Lung (tissue), 11 donors: ENCODE measurements at regions not wholly inside any gene's neighbourhood (a gene's known extent, or its start where the extent isn't known, plus 50 kb on each side); places are given as distances from the start of the nearest gene placed in this dataset.

Source experiments
- ATAC-seq: fragments of 200-7000 bp; cut with Tn5 transposase; one replicate; pipeline ENCODE4 v1.9.1; 2020; ENCODE audit warnings: moderate number of reproducible peaks; ENCODE audit not compliant: insufficient read depth, low FRiP score
- DNase-seq, 3 donors: peaks; one replicate each; pipeline ENCODE4 v3.0.0-alpha.2; 2013 to 2017
- H3K27ac ChIP-seq, 2 donors: one replicate each; pipeline ENCODE4 v1.5.1; 2013; ENCODE audit warnings: mild to moderate bottlenecking in 2 of 2, moderate library complexity in 2 of 2, control low read depth in 1 of 2, inconsistent platforms in 1 of 2, low read depth in 1 of 2, low read length in 1 of 2
- H3K27me3 ChIP-seq, 3 donors: one replicate each; pipeline ENCODE4 v1.5.1; 2013; ENCODE audit warnings: low read length in 2 of 3; ENCODE audit not compliant: control insufficient read depth in 3 of 3, insufficient read depth in 3 of 3
- H3K36me3 ChIP-seq, 4 donors: one replicate each; pipeline ENCODE4 v1.5.1; 2013; ENCODE audit warnings: low read length in 4 of 4, mild to moderate bottlenecking in 1 of 4, moderate library complexity in 1 of 4; ENCODE audit not compliant: control insufficient read depth in 4 of 4, insufficient read depth in 4 of 4
- H3K4me1 ChIP-seq, 5 donors: one replicate each; pipeline ENCODE4 v1.5.1; 2013; ENCODE audit warnings: low read length in 5 of 5, mild to moderate bottlenecking in 2 of 5, moderate library complexity in 1 of 5; ENCODE audit not compliant: control insufficient read depth in 5 of 5, insufficient read depth in 5 of 5
- H3K4me3 ChIP-seq: one replicate; pipeline ENCODE4 v1.5.1; 2013; ENCODE audit warnings: mild to moderate bottlenecking, control low read depth, moderate library complexity
- H3K9ac ChIP-seq, 2 donors: one replicate each; pipeline ENCODE4 v1.5.1; 2013; ENCODE audit warnings: low read length in 2 of 2, control low read depth in 1 of 2; ENCODE audit not compliant: insufficient read depth in 1 of 2
- H3K9me3 ChIP-seq, 4 donors: one replicate each; pipeline ENCODE4 v1.5.1; 2013; ENCODE audit warnings: low read length in 3 of 4, mild to moderate bottlenecking in 1 of 4, moderate library complexity in 1 of 4; ENCODE audit not compliant: control insufficient read depth in 4 of 4, insufficient read depth in 3 of 4
- WGBS, 2 donors: extraction: QIAGEN DNeasy Blood & Tissue Kit; methylation state at CpG; one replicate each; pipeline ENCODE4 v1.1.7; 2013; 5-methylcytosine and 5-hydroxymethylcytosine counted together
- TF ChIP-seq, protein P1 (sequence below): IDR thresholded peaks from 2 replicates; pipeline ENCODE4 v1.5.1; 2012; ENCODE audit warnings: mild to moderate bottlenecking; ENCODE audit errors: control extremely low read depth, extremely low read depth
- donor health status: control.
- donor health status: control.
- donor health status: Bipolar disorder and iron deficiency.
- donor health status: healthy.
- donor health status: DM: yes; HTN: yes; CAD: no.

DNA sequence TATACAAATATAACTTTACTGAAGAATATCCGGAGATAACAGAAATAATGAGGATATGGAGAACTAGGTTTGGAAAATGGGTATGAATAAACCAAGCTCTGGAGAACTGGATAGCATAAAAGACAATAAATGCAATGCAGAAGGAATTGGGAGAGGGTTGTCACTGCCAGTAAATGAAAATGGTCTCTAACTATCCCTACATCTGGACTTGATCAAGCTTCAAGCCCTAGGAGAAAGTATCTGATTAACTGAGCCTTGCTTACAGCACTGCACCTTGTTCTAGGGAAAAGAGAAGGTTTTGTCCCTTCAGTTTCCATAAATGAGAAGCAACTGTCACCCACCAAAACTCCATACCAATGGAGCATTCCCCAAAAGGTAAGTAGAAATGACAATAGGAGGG is 514.6 kb upstream of the ZEB2 start:
- H3K9me3 ChIP-seq = no peaks in the 10 kb centered on the region
- no peak overlapping the region for H3K4me3 ChIP-seq
- TF ChIP-seq, protein P1, sequence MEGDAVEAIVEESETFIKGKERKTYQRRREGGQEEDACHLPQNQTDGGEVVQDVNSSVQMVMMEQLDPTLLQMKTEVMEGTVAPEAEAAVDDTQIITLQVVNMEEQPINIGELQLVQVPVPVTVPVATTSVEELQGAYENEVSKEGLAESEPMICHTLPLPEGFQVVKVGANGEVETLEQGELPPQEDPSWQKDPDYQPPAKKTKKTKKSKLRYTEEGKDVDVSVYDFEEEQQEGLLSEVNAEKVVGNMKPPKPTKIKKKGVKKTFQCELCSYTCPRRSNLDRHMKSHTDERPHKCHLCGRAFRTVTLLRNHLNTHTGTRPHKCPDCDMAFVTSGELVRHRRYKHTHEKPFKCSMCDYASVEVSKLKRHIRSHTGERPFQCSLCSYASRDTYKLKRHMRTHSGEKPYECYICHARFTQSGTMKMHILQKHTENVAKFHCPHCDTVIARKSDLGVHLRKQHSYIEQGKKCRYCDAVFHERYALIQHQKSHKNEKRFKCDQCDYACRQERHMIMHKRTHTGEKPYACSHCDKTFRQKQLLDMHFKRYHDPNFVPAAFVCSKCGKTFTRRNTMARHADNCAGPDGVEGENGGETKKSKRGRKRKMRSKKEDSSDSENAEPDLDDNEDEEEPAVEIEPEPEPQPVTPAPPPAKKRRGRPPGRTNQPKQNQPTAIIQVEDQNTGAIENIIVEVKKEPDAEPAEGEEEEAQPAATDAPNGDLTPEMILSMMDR = no peak
- ATAC-seq (no peak), DNase-seq (no peak)
- 95 to 97% methylated on average over 1 of the region's 1 CpG for WGBS, 2 donors
- H3K9ac ChIP-seq = no peak overlapping the region
- no peaks in the 10 kb centered on the region for H3K36me3 ChIP-seq
- H3K27ac ChIP-seq = no peak overlapping the region
- H3K4me1 ChIP-seq = peaks cover 0 to 31% (median 11%) of the 10 kb centered on the region in 5 donors
- H3K27me3 ChIP-seq = no peaks in the 10 kb centered on the region

DNA sequence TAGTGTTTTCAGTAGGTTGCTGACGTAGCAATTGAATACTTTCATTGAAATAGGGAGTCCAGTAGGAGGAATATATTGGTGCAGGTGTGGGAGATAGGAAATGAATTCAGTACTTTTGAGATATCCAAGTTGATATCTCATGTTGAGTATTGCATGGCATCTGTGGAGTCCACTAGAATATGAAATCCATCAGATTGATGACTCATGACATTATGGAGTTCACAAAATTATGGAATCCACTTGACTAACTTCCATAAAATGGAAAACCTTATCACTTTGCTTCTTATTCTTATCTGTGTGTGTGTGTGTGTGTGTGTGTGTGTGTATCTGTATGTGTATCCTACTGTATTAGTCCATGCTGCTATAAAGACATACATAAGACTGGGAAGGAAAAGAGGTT is 513.5 kb upstream of the ZEB2 start:
- ATAC-seq = no peak
- no peaks in the 10 kb centered on the region for H3K9me3 ChIP-seq
- no peaks in the 10 kb centered on the region for H3K27me3 ChIP-seq
- no peak for DNase-seq
- peaks cover 0 to 41% (median 13%) of the 10 kb centered on the region in 5 donors for H3K4me1 ChIP-seq
- H3K36me3 ChIP-seq = no peaks in the 10 kb centered on the region
- H3K4me3 ChIP-seq = no peak overlapping the region
- no peak overlapping the region for H3K9ac ChIP-seq
- 92 to 94% methylated on average over 1 of the region's 1 CpG for WGBS, 2 donors
- TF ChIP-seq, protein P1 = no peak
- H3K27ac ChIP-seq = no peak overlapping the region

DNA sequence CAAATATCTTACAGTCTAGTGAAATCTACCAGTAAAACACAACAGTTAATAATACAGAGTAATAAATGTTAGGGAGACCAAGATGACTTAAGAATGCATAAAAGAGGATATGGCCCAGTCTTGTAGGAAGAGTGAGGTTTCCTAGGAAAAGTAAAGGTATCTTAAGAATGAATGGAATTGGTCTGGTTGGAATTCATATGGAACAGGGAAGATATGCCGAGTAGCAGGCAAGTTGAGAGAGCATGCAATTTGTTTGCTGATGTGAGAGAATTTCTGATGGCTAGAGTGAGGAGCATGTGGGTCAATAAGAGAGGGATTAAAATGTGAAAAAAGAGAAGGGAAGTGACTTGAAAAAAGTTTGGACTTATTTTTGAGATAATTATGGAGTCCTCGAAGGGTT is 512.9 kb upstream of the ZEB2 start:
- Histone ChIP-seq H3K27me3 (no peaks in the 10 kb centered on the region), H3K4me3 (no peak overlapping the region), H3K9ac (no peak overlapping the region), H3K9me3 (no peaks in the 10 kb centered on the region), H3K4me1 (peaks cover 0 to 48% (median 17%) of the 10 kb centered on the region in 5 donors), H3K27ac (no peak overlapping the region), H3K36me3 (no peaks in the 10 kb centered on the region)
- TF ChIP-seq, protein P1 = no peak
- DNase-seq (no peak), ATAC-seq (no peak)
- WGBS, 2 donors = 83 to 96% methylated on average over 2 of the region's 2 CpGs

DNA sequence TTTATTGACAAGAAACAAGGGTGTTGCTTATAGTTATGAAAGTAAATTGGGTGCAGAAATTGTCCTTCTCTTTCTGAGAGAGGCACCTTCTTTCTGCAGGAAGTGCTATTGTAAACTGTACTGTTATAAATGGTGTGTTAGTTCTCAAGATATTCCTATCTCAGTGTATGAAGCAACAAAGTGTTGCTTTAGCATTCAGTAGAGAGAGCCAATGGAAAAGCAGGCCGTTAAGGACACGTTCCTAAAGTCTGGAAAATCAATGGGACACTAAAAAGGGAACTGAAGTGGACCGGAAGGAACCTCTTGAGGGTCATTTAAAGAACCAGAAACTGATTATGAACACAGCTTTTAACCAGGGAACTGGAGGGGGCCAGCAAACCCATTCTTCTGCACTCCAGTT is 510.0 kb upstream of the ZEB2 start:
- H3K27ac ChIP-seq = no peak overlapping the region
- no peak for ATAC-seq

More for the DNA sequence above, 510.0 kb upstream of the ZEB2 start:
- Histone ChIP-seq H3K9me3 (no peaks in the 10 kb centered on the region), H3K27me3 (no peaks in the 10 kb centered on the region), H3K4me3 (no peak overlapping the region), H3K4me1 (peaks cover 0 to 51% (median 20%) of the 10 kb centered on the region in 5 donors), H3K9ac (peak overlapping the region in 1 of 2 donors; percentile 7), H3K36me3 (no peaks in the 10 kb centered on the region)
- TF ChIP-seq, protein P1 = no peak
- WGBS, 2 donors = 28 to 53% methylated on average over 3 of the region's 3 CpGs
- DNase-seq = peak; percentile 46 to 93 (median 90)
